ENCODE measurements at regions not wholly inside any gene's neighbourhood (a gene's known extent, or its start where the extent isn't known, plus 50 kb on each side); places are given as distances from the start of the nearest gene placed in this dataset.

DNA sequence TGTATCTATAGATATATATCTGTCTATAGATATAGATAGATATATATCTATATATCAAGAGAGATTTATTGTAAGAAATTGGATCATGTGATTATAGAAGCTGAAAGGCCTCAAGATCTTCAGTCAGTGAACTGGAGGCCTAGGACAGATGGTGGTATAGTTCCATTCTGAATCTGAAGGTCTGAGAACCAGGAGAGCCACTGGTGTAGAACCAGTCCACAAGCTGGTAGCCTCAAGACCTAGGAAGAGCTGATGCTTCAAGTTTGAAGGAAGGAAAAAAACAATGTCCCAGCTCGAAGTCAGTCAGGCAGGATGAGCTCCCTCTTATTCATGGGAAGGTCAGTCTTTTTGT, 213.2 kb upstream of the JUN start:
- DNase-seq (ENCODE audit: low read depth in 1 of 2, low spot score in 1 of 2) = no peak

DNA sequence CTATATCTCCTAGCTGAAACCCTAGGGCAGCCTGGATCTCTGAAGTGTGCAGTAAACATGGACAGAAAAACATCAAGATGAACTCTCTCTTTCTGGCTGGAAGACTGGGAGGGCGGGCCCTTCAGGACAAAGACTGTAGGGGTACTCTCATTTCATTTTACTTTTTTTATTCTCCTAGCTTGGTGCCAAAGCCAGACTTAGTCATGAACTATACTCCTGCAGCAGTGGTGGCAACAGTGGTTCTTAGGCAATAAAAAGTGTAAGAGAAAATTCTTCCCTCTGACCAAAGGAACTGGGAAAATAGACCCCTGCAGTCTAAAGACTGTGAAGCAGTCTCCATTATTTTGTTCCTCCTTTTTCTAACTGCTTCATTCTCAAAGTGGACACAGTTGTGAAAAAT, 213.8 kb upstream of the JUN start:
- no peak for DNase-seq (ENCODE audit: low read depth in 1 of 2, low spot score in 1 of 2)

DNA sequence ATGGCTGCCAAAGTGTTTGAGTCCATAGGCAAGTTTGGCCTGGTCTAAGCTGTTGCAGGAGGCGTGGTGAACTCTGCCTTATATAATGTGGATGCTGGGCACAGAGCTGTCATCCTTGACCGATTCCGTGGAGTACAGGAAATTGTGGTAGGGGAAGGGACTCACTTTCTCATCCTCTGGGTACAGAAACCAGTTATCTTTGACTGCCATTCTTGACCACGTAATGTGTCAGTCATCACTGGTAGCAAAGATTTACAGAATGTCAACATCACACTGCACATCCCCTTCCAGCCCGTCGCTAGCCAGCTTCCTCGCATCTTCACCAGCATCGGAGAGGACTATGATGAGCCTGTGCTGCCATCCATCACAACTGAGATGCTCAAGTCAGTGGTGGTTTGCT, 215.8 kb upstream of the JUN start:
- DNase-seq (ENCODE audit: low read depth in 1 of 2, low spot score in 1 of 2) = no peak

DNA sequence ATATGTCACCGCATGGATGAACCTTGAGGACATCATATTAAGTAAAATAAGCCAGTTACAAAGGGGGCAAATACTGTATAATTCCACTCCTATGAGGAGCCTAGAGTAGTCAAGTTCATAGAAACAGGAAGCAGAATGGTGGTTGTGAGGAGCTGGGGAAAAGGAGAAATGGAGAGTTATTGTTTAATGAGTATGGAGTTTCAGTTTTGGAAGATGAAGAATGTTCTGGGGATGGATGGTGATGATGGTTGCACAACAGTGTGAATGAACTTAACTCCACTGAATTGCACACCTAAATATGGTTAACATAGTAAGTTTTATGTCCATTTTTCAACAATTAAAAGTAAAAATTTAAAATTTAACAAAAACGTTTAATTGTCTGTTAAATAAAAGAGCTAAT, 220.9 kb upstream of the JUN start:
- no peak for DNase-seq (ENCODE audit: low read depth in 1 of 2, low spot score in 1 of 2)

DNA sequence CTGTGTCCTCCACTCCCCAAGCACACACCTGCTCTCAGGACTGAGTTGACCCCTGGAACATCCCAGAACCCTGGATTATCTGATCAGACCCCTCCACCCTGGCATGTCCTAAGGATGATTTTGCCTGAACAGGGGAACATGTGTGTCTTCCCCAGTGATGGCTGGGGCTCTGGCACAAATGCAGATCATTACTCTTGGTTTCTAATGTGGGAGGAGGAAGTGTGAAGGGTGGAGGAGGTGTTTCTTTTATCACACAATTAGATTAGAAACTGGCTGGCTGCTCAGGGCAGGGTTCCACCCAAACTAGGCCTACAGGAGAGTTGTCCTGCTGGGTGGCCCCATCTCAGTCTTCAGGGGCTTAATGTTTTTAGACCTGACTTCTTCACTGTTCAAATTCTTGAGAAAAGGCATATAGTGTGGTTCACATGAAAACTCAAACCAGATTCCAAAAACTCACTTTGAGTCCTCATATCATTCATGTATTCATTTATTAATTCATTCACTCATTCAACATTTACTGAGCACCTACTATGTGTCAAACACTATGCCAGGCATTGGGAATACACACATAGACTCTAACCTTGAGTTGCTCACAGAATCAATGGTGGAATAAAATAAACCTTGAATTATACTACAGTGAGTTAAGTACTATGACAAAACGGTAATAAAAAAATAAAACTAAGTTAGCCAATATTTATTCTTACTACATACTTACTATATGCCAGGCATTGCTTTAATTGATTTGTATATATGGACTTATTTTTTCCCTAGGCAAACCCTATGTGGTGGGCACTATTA, 221.8 kb upstream of the JUN start:
- DNase-seq (ENCODE audit: low read depth in 1 of 2, low spot score in 1 of 2) = no peak

DNA sequence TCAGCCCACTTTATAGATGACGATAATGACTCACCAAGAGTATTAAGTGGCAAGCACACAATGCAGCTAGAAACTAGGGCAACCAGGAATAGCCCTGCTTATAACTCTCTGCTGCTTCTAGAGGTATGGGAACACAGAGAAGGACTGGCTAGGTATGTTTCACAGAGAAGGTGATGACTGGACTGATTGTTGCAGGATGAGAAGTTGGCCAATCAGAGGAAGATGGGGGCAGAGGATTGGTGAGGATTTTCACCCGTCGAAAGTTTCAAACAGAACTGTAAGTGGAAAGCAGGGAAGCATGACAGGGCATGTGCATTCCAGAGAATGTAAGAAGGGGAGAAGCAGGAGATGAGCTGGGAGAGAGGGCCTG, 222.4 kb upstream of the JUN start:
- DNase-seq (ENCODE audit: low read depth in 1 of 2, low spot score in 1 of 2) = no peak

DNA sequence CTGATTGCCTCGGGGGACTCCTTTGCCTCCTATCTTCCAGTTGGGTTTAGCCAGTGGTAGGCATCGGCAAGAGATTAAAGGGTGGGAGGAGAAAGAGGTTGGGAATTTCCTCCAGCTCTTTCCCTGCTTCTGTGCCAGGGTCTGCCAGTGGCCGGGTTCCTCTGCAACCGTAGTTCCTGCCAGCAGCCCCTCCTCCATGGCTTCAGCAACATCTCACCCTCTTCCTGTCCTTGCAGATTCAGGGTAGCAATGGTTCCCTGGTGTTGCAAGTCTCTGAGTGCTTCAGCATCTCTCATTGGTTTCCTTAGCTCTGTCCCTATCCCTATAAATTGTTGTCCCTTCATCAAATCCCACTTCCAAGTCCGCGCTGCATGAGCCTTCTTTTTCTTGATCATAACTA, 223.1 kb upstream of the JUN start:
- no peak for DNase-seq (ENCODE audit: low read depth in 1 of 2, low spot score in 1 of 2)

DNA sequence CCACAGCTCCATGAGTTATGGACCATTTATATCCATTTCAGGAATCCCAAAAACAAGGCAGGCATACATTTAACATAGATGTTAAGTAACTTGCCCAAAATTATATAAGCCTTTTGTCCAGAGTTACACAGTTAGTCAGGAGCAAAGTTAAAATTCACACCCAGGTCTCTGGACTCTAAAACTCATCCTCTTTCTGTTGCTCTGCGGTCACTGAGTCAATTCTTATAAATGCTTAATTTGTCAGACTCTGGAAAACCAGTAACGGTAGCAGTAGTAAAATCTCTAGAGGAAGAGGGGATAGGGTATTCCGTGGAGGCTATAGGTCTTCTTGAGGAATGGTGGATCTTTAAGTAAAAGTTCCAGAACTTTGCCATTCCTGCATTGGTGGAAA, 223.6 kb upstream of the JUN start:
- DNase-seq (ENCODE audit: low read depth in 1 of 2, low spot score in 1 of 2) = no peak

DNA sequence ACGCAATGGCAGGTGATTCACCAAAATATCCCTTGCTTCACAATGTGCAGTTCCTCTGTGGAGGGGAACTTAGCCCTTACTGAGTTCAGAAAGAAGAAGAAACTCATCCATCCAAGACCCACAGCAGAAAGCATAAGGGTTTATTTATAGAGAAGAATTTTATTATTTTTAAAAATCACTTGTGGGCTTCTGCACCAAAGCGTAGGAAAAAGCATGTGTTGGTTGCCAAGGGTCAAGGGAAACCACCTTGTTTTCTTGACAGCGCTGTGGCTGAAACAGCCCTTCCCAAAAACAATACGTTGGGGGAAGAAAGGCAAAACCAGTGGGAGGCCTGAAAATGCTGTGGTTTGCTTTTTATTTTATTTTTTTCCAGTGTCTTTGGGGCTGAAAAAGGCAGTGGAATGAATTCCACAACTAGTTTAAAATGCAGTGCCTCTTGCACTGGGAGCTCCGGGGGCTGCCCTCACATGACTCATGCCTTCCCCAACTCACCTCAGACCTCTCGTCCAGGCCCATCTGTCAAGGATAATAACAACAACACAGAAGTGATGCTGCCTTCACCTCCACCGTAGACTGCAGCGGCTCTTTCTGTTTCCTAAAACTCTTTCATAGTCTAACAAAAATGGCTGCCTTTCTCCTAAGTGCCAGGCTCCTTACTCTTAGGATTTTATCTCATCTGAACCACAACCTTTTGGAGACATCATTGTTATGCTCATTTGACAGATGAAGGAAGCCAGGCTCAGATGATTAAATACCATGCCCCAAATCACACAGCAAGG, 224.2 kb upstream of the JUN start:
- no peak for DNase-seq (ENCODE audit: low read depth in 1 of 2, low spot score in 1 of 2)

DNA sequence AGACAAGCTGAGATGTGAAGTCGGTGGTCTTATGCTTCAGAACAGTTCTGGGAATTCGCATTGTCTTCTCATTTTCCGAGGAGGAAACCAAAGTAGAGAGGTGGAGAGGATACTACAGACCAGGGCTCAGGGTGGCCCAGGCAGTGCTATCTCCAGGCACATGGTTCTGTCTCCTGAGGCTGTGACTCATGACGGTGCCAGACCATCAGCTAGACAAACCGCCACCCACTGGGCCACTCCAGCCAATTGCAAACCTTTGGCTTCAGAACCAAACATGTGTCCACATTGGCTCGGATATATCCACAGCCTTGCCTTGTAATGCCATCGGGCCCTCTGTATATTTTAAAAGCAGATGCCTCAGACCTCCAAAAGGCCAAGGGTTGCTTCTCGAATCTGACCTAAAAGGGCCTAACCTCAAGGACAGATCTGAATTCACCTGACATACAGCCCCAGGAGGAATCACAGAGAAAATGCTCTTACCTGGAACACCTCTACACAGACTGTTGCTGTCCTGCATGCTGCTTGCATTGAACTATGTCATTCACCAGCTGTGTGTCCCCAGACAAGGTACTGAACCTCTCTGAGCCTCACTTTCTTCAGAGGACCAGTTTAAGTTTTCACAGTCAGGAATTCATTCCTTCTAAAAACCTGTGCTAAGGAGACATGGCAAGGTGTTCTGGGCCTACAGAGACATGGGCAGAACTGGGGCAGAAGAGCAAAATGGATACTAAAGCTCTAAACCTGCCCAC, 224.9 kb upstream of the JUN start:
- DNase-seq (ENCODE audit: low read depth in 1 of 2, low spot score in 1 of 2) = no peak

DNA sequence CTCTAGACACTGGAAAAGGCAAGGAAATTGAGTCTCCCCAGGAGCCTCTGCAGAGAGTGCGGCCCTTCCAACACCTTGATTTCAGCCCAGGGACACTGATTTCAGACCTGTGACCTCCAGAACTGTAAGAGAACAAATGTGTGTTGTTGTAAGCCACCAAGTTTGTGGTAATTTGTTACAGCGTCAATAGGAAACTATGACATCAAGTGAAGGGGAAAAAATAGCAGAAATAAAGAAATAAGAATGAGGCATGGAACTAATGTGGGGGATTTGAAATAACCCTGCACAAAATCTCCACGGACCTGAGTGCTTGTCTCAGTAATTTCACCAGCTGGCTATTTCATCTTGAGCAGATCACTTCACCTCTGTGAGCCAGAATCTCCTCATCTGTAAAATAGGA, 227.8 kb upstream of the JUN start:
- no peak for DNase-seq (ENCODE audit: low read depth in 1 of 2, low spot score in 1 of 2)

DNA sequence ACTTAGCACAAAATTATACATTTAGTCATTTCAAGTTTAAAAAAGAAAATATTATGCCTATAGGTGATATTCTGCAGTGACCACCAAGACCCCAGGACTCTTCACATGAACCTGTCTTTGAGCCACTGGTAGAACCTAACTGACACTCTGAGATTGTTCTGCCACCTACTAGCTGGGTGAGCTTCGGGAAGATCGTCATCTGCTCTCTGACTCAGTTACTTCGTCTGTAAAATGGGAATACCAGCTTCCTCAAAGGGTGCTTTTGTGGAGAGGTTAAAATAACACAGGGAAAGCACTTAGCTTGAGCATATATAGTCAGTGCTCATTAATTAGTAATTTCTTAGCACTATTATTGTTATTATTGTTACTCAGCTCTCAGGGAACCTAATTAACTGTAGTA, 228.5 kb upstream of the JUN start:
- no peak for DNase-seq (ENCODE audit: low read depth in 1 of 2, low spot score in 1 of 2)

DNA sequence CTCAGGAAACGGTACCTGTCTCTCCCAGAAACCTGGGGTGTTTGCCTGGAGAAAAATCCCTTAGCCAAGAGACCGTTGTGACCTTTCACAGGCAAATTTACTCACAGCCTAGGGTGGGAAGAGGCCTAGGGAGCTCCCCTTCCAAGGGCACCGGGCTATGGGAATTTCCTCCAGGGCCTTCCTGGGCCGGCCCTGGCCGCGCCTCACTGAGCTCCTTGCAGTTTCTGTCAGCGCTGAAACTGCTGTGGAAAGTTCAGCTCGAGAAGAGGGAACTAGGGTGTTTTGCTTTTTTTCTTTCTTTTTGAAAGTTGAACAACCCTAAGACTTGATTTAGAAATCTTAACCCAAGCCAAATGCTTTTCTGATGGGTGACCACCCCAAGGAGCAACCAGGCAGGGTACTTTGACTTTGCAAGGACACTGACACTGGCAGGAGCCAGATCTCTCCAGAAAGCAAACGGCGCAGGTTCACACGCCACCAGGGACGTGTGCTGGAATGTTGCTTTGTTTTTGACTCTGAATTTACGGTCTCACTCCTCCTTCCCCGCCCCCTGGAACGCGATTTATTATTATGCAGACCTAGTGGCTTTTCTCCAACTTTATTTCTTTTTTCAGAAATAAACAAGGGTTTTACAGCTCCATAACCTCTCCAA, 229.6 kb upstream of the JUN start:
- no peak for DNase-seq (ENCODE audit: low read depth in 1 of 2, low spot score in 1 of 2)

DNA sequence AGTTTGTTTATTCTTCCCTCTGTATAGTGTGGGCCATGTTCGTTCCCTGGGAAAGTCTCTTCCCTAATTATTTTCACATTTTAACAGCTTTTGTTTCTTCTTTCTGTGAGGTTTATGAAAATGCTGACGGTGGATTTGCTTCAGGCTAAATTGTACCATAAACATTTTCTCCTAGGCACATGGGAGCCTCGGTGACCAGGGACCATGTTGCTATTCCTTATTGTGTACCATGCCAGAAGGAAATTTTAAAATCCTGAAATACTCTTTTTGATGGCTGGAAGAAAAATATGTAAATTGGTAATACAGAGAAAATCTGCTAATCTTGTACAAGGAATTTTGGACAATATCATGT, 230.1 kb upstream of the JUN start:
- DNase-seq (ENCODE audit: low read depth in 1 of 2, low spot score in 1 of 2) = no peak

DNA sequence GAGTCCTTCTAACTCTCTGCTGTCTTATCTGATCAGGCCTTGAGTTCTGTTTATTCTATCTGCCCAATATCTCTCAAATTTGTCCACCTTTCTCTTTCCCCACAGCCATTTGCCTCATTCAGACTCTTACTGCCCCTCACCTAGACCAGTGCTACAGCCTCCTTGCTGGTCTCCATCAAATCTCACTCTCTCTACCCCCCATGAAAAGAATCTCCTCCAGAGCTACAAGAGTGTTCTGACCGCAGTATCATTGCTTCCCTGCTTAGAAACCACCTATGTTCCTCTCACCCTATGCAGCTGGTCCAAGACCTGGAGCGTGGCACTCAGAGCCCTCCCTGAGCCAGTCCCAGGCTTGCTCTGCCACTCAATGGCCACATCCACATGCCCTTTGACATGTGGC, 231.0 kb upstream of the JUN start:
- no peak for DNase-seq (ENCODE audit: low read depth in 1 of 2, low spot score in 1 of 2)

DNA sequence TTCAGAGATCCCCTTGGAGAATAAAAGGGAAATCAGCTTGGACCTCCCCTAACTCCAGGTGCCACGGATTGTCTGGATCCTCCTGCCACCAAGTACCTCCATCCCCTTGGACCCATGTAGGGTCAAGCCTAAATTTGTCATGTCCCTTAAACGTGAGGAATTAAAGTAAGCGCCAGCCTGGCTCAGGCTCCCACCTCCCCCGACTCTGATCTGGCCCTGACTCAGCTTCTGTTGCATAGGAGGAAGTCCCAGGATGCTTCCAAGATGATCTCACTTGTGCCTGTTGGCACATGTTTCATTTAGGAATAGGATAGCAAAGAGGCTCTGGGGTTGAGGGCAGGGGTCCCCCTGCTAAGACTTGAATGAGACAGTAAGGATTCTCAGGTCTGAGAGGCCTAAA, 231.9 kb upstream of the JUN start:
- no peak for DNase-seq (ENCODE audit: low read depth in 1 of 2, low spot score in 1 of 2)

DNA sequence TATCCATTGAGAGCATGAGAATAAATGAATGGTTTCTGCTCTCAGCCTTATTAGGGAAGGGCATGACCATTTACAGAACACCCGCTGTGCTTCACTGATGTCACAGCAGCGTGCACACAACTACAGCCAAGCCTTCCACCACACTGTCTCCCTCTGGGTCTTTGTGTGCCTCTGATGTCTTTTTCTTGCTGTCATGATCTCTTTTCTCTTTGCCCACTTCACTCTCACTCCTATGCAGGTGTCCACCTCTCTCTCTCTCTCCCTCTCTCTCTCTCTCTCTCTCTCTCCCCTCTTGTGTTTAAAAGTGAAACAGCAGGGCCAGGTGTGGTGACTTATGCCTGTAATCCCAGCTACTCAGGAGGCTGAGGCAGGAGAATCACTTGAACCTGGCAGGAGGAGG, 232.5 kb upstream of the JUN start:
- DNase-seq (ENCODE audit: low read depth in 1 of 2, low spot score in 1 of 2) = no peak

DNA sequence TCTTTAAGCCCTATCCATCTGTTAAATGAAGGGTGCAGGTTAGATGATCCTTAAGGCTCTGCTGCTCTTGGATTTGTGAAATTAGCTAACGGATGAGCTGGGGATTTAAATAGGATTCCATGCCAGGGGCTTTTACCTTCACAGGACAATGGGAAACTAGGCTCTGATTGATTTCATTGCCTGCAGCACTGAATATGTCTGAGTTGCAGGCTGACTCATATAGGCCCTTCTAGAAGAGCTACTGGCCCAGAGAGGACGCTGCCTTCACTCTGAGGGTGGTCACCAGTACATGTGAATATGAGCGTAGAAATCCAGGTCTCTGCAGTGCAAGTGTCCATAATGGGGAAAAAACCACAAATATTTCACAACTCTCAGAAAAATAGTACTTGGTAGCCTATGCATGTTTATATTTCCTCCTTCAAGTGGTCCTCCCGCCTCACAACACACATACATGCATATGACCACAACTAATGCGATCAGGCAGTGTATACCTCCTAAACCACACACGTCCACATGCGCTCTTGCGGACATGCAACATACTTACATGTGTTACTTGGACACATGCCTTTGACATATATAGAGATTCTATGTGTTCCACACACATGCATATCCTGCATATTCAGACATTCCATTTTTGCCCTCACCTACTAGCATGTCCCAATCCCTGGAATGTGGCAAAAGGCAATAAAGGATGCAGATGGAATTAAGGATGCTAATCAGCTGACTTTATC, 233.8 kb upstream of the JUN start:
- DNase-seq (ENCODE audit: low read depth in 1 of 2, low spot score in 1 of 2) = no peak

DNA sequence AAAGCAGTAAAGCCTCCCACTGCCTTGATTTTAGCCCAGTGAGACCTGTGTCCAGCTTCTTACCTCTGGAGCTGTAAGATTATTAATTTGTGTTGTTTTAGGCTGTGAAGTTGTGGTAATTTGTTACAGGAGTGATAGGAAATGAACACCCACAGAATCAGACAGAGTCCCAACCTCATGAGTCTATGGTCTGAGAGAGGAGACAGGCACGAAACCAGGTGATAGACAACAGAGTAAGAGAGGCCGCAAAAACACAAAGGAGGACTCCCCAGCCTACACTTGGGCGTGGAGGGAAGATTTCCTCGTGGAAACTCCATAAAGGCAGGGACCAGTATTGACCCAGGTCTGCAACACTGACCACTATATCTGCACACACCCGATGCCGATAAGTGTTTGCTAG, 234.6 kb upstream of the JUN start:
- DNase-seq (ENCODE audit: low read depth in 1 of 2, low spot score in 1 of 2) = no peak

DNA sequence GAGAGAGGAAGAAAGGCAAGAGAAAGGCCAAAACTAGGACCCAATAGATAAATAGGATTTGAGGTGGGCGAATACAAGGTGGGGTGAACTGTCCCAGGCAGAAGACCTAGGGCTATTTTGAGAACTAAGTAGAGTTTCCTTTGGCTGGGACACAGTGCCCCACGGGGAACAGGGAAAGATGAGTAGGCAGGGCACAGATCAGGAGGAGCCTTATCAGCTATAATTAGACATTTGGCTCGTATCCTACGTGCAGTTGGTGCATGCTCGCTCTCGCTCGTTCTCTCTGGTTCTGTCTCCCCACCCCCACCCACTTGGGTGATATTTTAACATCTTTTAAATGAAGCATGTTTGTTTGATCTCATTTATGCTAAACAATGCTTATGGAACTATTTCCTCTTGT, 235.0 kb upstream of the JUN start:
- DNase-seq (ENCODE audit: low read depth in 1 of 2, low spot score in 1 of 2) = no peak

Measured in activated T-helper 1 cell treated with anti-CD3 and anti-CD28 coated beads, Interleukin-2, amount 50 U/mL, for 16 hours (primary cell).